GM12878 (cell line): ENCODE measurements at regions not wholly inside any gene's neighbourhood (a gene's known extent, or its start where the extent isn't known, plus 50 kb on each side); places are given as distances from the start of the nearest gene placed in this dataset.

ENCODE experiments used
- ATAC-seq: fragments of 200-7000 bp; cut with Tn5 transposase; 3 replicates; pipeline ENCODE4 v1.9.1; 2020; ENCODE audit warnings: mild to moderate bottlenecking, moderate library complexity
- BruUV-seq: library from RNA; stranded (reverse); fragments of 400-500 nt; replicated peaks from 2 replicates; lab custom pipeline; 2021; lab: Mats Ljungman, UMichigan
- CTCF ChIA-PET: fragments of 300-600 bp; sonication (Branson Sonifier 250); formaldehyde crosslinking; extraction: SDS; loops from one replicate; lab custom pipeline; 2021; ENCODE audit warnings: inconsistent platforms; lab: Yijun Ruan, JAX
- POLR2A ChIA-PET: fragments of 350-600 bp; formaldehyde crosslinking; extraction: SDS; loops from one replicate; lab custom pipeline; 2021; ENCODE audit warnings: inconsistent platforms; lab: Charles Lee
- RAD21 ChIA-PET: fragments of 300-600 bp; sonication (Branson Sonifier 250); formaldehyde crosslinking; loops from one replicate; lab custom pipeline; 2023; ENCODE audit warnings: antibody characterized with exemption; ENCODE audit not compliant: unreplicated experiment; lab: Charles Lee
- SMC1A ChIA-PET: fragments of 300-600 bp; sonication (Branson Sonifier 250); formaldehyde crosslinking; loops from one replicate; lab custom pipeline; 2023; ENCODE audit not compliant: unreplicated experiment, uncharacterized antibody; lab: Charles Lee
- DNase-seq: peaks from one replicate; pipeline ENCODE4 v3.0.0-alpha.2; 2011; ENCODE audit warnings: low read depth, low spot score
- FAIRE-seq: peaks from 3 replicates; lab custom pipeline; 2011; peaks lifted over from hg19 to GRCh38; lab: Jason Lieb, UNC
- H2AFZ ChIP-seq: 2 replicates; pipeline ENCODE4 v1.6.0; 2011; ENCODE audit warnings: low read depth, low read length, control low read depth; ENCODE audit not compliant: control insufficient read depth
- H3K27ac ChIP-seq: 2 replicates; pipeline ENCODE4 v1.5.1; 2011; ENCODE audit warnings: control low read depth; ENCODE audit not compliant: control insufficient read depth, insufficient read depth
- H3K27me3 ChIP-seq, 2 experiments: replicated peaks in 1 of 2; 2 replicates each; pipeline versions ENCODE4 v1.6.0 to v1.6.1; 2011; ENCODE audit warnings: low read length in 1 of 2; ENCODE audit not compliant: control insufficient read depth in 2 of 2, insufficient read depth in 2 of 2
- H3K36me3 ChIP-seq, 2 experiments: 2 replicates each; pipeline ENCODE4 v1.5.1; 2011; ENCODE audit warnings: low read length in 1 of 2; ENCODE audit not compliant: control insufficient read depth in 2 of 2, insufficient read depth in 2 of 2
- H3K4me1 ChIP-seq: 2 replicates; pipeline ENCODE4 v1.6.1; 2011; ENCODE audit warnings: mild to moderate bottlenecking, low read length, moderate library complexity, mixed read lengths; ENCODE audit not compliant: control insufficient read depth, insufficient read depth
- H3K4me2 ChIP-seq: 2 replicates; pipeline ENCODE4 v1.6.0; 2011; ENCODE audit warnings: control low read depth; ENCODE audit not compliant: control insufficient read depth, insufficient read depth
- H3K4me3 ChIP-seq: fragments of 200-600 bp; sonication (generic); 2 replicates; pipeline ENCODE4 v1.5.1; 2016
- H3K79me2 ChIP-seq: 2 replicates; pipeline ENCODE4 v1.6.0; 2011; ENCODE audit warnings: low read length; ENCODE audit not compliant: control insufficient read depth, insufficient read depth
- H3K9ac ChIP-seq: 2 replicates; pipeline ENCODE4 v1.8.0; 2011; ENCODE audit warnings: low read length, control low read depth, mixed read lengths; ENCODE audit not compliant: control insufficient read depth, insufficient read depth
- H3K9me3 ChIP-seq: replicated peaks from 3 replicates; pipeline ENCODE4 v1.5.1; 2011; ENCODE audit warnings: mild to moderate bottlenecking, low read length; ENCODE audit not compliant: control insufficient read depth, insufficient read depth
- H4K20me1 ChIP-seq: 2 replicates; pipeline ENCODE4 v1.6.0; 2011; ENCODE audit not compliant: control insufficient read depth, insufficient read depth
- HSF1 ChIP-seq: fragments of 150-350 bp; IDR thresholded peaks from 2 replicates; pipeline ENCODE4 v1.6.1; 2014; ENCODE audit warnings: mild to moderate bottlenecking, low read depth, low read length
- MXI1 ChIP-seq: fragments of 150-350 bp; IDR thresholded peaks from 2 replicates; pipeline ENCODE4 v1.6.1; 2011; ENCODE audit warnings: low read depth, mild to moderate bottlenecking, inconsistent platforms, low read length, improper control_type of control experiment
- TBL1XR1 ChIP-seq: IDR thresholded peaks from 2 replicates; pipeline ENCODE4 v1.6.1; 2012; ENCODE audit warnings: low read depth, low read length, improper control_type of control experiment
- YY1 ChIP-seq: IDR thresholded peaks from 2 replicates; pipeline ENCODE4 v1.6.1; 2011; ENCODE audit warnings: low read depth, mild to moderate bottlenecking, low read length
- ZBTB4 ChIP-seq: fragments of 450-650 bp; formaldehyde crosslinking; IDR thresholded peaks from 2 replicates; pipeline ENCODE4 v1.4.0; 2022; ENCODE audit warnings: mild to moderate bottlenecking, moderate library complexity
- WGBS: methylation state at CpG from one replicate; pipeline ENCODE4 v1.1.6; 2016; ENCODE audit warnings: low lambda C conversion rate; ENCODE audit not compliant: insufficient replicate concordance, insufficient coverage; ENCODE audit errors: missing lambda C conversion rate; 5-methylcytosine and 5-hydroxymethylcytosine counted together
- in situ Hi-C: fragments of 300-500 bp; cut with MboI; formaldehyde crosslinking; loops from 9 replicates; pipeline ENCODE4 v1.14.3; 2018; ENCODE audit warnings: mixed read lengths
- intact Hi-C: fragments of 100-400 bp; cut with micrococcal nuclease; formaldehyde crosslinking; loops from one replicate; pipeline ENCODE4 v1.14.2; 2022; ENCODE audit not compliant: unreplicated experiment
- TF ChIP-seq, protein P1 (sequence below): IDR thresholded peaks from 2 replicates; pipeline ENCODE4 v1.6.1; 2012; ENCODE audit warnings: mild to moderate bottlenecking, low read depth, low read length

GRCh38 chr18:67633939-67634338 lies 117.4 kb upstream of the DSEL start:
- no peaks in the 10 kb centered on the region for H3K27me3 ChIP-seq
- ChIA-PET SMC1A (no interaction called here), CTCF (no interaction called here), RAD21 (no interaction called here), POLR2A (no interaction called here)
- no peaks in the 10 kb centered on the region for H3K36me3 ChIP-seq
- ATAC-seq: no peak
- in situ Hi-C loops: no loop called here
- FAIRE-seq: no peak
- intact Hi-C loops: loop anchor here (10.0 kb wide), 1 partner anchor 61 kb away; no protein-coding TSS in a partner anchor
- no peak overlapping the region for H3K9ac ChIP-seq
- H3K4me1 ChIP-seq: no peaks in the 10 kb centered on the region
- no TSS peak for BruUV-seq
- H3K4me2 ChIP-seq: no peak overlapping the region
- no peaks in the 10 kb centered on the region for H4K20me1 ChIP-seq
- H3K79me2 ChIP-seq: no peaks in the 10 kb centered on the region
- DNase-seq: no peak
- TF ChIP-seq HSF1 (no peak), MXI1 (no peak), ZBTB4 (CRISPR knock-in tag) (no peak), TBL1XR1 (no peak), YY1 (no peak)
- TF ChIP-seq, protein P1, sequence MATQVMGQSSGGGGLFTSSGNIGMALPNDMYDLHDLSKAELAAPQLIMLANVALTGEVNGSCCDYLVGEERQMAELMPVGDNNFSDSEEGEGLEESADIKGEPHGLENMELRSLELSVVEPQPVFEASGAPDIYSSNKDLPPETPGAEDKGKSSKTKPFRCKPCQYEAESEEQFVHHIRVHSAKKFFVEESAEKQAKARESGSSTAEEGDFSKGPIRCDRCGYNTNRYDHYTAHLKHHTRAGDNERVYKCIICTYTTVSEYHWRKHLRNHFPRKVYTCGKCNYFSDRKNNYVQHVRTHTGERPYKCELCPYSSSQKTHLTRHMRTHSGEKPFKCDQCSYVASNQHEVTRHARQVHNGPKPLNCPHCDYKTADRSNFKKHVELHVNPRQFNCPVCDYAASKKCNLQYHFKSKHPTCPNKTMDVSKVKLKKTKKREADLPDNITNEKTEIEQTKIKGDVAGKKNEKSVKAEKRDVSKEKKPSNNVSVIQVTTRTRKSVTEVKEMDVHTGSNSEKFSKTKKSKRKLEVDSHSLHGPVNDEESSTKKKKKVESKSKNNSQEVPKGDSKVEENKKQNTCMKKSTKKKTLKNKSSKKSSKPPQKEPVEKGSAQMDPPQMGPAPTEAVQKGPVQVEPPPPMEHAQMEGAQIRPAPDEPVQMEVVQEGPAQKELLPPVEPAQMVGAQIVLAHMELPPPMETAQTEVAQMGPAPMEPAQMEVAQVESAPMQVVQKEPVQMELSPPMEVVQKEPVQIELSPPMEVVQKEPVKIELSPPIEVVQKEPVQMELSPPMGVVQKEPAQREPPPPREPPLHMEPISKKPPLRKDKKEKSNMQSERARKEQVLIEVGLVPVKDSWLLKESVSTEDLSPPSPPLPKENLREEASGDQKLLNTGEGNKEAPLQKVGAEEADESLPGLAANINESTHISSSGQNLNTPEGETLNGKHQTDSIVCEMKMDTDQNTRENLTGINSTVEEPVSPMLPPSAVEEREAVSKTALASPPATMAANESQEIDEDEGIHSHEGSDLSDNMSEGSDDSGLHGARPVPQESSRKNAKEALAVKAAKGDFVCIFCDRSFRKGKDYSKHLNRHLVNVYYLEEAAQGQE: no peak
- no peaks in the 10 kb centered on the region for H3K9me3 ChIP-seq
- no peak overlapping the region for H3K4me3 ChIP-seq
- WGBS: 16% methylated on average over 6 of the region's 6 CpGs
- H2AFZ ChIP-seq: no peak overlapping the region
- H3K27ac ChIP-seq: no peak overlapping the region
